ENCODE measurements at regions not wholly inside any gene's neighbourhood (a gene's known extent, or its start where the extent isn't known, plus 50 kb on each side); places are given as distances from the start of the nearest gene placed in this dataset.
"Not testable (repeated sequence)": the region's sequence is repeated elsewhere in the genome, so short reads cannot be mapped to it uniquely, and the experiment has no call there.

DNA sequence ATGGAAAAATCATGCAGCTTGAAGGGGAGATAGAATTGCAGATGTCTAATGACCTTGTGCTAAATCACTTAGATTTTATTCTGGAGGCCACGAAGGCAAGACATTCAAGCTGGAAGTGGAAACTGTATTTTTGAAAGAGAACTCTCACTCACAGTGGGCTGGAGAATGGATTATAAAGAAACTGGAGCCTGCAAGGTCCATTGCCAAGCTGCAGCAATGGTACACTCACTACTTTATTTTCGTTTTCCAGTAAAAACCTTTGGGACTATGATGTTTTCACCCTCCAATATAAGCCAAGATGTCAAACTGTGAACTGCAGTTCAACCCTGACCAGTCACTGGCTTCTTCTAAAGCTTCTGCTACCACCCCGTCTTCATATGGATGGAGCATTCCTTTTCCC is 62.0 kb downstream of the SKIDA1 start:
- H3K27me3 Mint-ChIP-seq (ENCODE audit: low read depth): no peaks in the 10 kb centered on the region
- H3K4me3 Mint-ChIP-seq: no peak overlapping the region
- H3K4me1 Mint-ChIP-seq (ENCODE audit: low read depth): no peaks in the 10 kb centered on the region
- H3K36me3 Mint-ChIP-seq (ENCODE audit: low read depth): no peaks in the 10 kb centered on the region
- H3K27ac Mint-ChIP-seq: no peak overlapping the region
- no peaks in the 10 kb centered on the region for H3K9me3 Mint-ChIP-seq

DNA sequence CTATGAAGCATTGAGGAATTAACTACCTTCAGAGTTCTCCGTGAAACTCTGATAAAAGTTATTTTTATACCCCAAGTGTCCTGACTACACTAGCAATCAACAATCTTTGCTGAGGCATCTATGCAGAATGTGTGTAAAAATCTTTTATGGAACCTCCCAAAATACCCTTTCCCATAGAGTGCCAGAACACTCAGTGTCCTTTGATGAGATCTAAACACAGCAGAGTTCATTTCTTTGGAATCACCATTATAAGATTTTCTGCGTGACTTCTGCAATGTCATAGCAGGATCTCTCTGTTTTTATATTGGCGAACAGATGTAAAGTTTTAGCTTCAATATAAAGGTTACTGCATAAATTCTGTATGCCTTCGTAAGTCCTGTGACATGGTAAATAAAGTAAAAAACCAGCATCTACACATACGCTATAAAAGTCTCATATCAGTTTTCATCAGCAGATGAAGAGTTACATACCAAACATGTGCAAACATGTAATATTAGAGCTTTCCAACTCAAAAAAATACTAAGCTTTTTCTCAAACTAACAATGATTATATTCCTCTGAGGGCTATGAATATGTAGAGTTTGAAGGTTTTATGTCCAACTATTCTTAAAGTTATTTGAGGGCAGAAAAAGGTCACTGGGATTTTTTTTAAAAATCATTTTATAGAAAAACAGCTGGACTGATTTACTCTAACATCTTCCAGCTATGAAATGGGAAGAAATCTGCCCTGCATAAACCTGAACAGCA is 67.2 kb downstream of the SKIDA1 start:
- Mint-ChIP-seq H3K4me3 (no peak overlapping the region), H3K4me1 (ENCODE audit: low read depth) (no peaks in the 10 kb centered on the region), H3K27ac (no peak overlapping the region), H3K27me3 (ENCODE audit: low read depth) (peaks cover 2% of the 10 kb centered on the region), H3K36me3 (ENCODE audit: low read depth) (no peaks in the 10 kb centered on the region), H3K9me3 (no peaks in the 10 kb centered on the region)

DNA sequence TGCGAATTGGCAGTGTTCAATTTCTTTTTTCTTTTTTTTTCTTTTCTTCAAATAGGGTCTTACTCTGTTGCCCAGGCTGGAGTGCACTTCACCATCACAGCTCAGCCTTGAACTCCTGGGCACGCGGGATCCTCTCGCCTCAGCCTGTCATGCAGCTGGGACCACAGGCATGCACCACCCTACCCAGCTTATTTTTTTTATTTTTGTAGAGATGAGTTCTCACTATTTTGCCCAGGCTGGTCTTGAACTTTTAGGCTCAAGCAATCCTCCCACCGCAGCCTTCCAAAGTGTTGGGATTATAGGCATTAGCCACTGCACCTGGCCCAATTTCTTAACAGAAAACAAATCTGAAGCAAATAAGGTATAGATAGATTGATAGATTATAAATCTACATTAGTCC is 69.3 kb downstream of the SKIDA1 start:
- Mint-ChIP-seq H3K36me3 (ENCODE audit: low read depth) (no peaks in the 10 kb centered on the region), H3K9me3 (no peaks in the 10 kb centered on the region), H3K27ac (no peak overlapping the region), H3K4me3 (no peak overlapping the region), H3K4me1 (ENCODE audit: low read depth) (no peaks in the 10 kb centered on the region), H3K27me3 (ENCODE audit: low read depth) (peaks cover 4% of the 10 kb centered on the region)

DNA sequence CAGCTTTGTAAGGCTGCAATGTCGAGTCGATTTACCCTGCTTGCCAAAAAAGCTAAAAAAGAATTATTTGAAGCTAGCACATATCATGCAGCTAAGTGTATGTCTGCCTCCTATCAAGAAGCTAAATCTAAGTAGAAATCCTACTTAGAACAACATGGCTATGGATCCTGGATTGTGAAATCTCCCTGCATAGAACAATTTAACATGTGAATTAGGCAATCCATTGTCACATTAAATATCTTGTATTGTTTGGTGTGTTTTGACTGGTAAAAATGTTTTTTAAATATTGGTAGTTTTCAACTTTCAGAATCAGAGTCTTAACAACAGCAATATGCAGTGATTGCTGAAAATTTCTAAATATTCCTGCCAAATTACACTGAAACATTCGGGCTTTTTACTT is 73.3 kb downstream of the SKIDA1 start:
- Mint-ChIP-seq H3K27ac (no peak overlapping the region), H3K27me3 (ENCODE audit: low read depth) (peaks cover 4% of the 10 kb centered on the region), H3K4me3 (no peak overlapping the region), H3K4me1 (ENCODE audit: low read depth) (no peaks in the 10 kb centered on the region), H3K9me3 (no peaks in the 10 kb centered on the region), H3K36me3 (ENCODE audit: low read depth) (no peaks in the 10 kb centered on the region)

DNA sequence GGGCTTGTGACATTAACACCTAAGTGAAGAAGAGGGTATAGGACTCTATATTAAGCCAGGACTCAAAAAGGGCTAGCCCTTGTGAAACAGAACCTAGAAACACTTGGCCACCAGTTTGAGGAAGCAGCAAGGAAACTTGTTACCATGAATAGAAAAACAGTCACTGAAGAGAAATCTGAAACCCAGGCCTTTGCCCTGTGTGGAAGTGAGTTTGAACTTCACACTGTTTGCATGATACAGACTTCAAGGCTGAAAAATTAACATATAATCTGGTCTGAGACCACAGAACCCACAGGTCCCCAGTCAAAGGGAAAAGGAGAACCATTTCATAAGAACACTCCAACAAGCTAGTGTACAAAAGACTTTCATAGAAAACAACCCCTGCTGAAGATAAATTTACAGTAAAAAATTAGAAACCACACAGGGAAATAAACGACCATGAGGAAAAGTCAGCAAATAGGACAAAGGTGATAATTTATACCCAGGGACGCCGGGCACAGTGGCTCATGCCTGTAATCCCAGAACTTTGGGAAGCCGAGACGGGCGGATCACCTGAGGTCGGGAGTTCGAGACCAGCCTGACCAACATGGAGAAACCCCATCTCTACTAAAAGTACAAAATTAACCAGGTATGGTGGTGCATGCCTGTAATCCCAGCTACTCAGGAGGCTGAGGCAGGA is 76.1 kb downstream of the SKIDA1 start:
- no peak overlapping the region for H3K27ac Mint-ChIP-seq
- no peaks in the 10 kb centered on the region for H3K36me3 Mint-ChIP-seq (ENCODE audit: low read depth)
- no peaks in the 10 kb centered on the region for H3K4me1 Mint-ChIP-seq (ENCODE audit: low read depth)
- no peaks in the 10 kb centered on the region for H3K9me3 Mint-ChIP-seq
- peaks cover 4% of the 10 kb centered on the region for H3K27me3 Mint-ChIP-seq (ENCODE audit: low read depth)
- no peak overlapping the region for H3K4me3 Mint-ChIP-seq

DNA sequence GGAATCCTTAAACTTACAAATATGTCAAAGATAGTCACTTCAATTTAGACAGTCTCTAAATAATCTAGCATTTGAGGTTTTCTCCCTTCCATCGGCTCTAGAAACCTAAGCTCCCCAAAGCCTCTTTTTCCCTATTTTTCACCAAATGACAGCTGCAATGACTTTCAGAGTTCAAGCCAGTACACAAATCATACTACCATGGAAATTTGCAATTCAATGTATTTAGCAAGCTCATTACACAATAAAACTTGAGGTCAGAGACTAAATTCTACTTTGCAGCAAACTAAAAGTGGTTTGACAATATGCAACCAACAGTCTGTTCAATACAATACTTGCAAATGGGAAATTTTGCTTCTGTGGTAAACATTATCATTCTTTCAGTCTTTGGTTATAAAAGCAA is 80.3 kb downstream of the SKIDA1 start:
- no peak overlapping the region for H3K27ac Mint-ChIP-seq
- no peaks in the 10 kb centered on the region for H3K36me3 Mint-ChIP-seq (ENCODE audit: low read depth)
- H3K27me3 Mint-ChIP-seq (ENCODE audit: low read depth): no peaks in the 10 kb centered on the region
- H3K9me3 Mint-ChIP-seq: no peaks in the 10 kb centered on the region
- H3K4me1 Mint-ChIP-seq (ENCODE audit: low read depth): no peaks in the 10 kb centered on the region
- H3K4me3 Mint-ChIP-seq: no peak overlapping the region

DNA sequence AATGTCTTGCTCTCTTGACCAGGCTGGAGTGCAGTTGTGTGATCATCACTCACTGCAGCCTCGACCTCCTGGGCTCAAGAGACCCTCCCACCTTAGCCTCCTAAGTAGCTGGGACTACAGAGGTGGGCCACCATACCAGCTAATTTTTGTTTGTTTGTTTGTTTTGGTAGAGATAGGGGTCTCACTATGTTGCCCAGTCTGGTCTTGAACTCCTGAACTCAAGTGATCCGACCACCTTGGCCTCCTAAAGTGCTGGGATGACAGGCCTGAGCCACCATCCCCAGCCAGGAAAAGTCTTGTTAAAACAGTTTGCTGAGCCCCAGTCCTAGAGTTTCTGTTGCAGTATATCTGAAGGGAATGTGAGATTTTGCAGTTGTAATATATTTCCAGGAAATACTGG is 83.9 kb downstream of the SKIDA1 start:
- H3K4me3 Mint-ChIP-seq: no peak overlapping the region
- H3K9me3 Mint-ChIP-seq: no peaks in the 10 kb centered on the region
- H3K4me1 Mint-ChIP-seq (ENCODE audit: low read depth): no peaks in the 10 kb centered on the region
- no peak overlapping the region for H3K27ac Mint-ChIP-seq
- no peaks in the 10 kb centered on the region for H3K27me3 Mint-ChIP-seq (ENCODE audit: low read depth)
- H3K36me3 Mint-ChIP-seq (ENCODE audit: low read depth): no peaks in the 10 kb centered on the region

DNA sequence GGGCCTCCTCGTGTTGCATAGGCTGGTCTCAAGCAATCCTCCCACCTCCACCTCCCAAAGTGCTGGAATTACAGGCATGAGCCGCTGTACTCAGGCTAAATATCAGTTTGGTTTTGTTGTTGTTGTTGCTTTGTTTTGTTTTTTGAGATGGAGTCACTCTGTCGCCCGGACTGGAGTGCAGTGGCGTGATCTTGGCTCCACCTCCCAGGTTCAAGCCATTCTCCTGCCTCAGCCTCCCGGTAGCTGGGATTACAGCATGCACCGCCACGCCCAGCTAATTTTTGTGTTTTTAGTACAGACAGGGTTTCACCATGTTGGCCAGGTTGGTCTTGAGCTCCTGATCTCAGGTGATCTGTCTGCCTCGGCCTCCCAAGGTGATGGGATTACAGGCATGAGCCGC is 86.6 kb downstream of the SKIDA1 start:
- not testable (repeated sequence) for H3K4me1 Mint-ChIP-seq (ENCODE audit: low read depth); H3K9me3 Mint-ChIP-seq; H3K4me3 Mint-ChIP-seq; H3K27me3 Mint-ChIP-seq (ENCODE audit: low read depth); H3K36me3 Mint-ChIP-seq (ENCODE audit: low read depth); H3K27ac Mint-ChIP-seq

DNA sequence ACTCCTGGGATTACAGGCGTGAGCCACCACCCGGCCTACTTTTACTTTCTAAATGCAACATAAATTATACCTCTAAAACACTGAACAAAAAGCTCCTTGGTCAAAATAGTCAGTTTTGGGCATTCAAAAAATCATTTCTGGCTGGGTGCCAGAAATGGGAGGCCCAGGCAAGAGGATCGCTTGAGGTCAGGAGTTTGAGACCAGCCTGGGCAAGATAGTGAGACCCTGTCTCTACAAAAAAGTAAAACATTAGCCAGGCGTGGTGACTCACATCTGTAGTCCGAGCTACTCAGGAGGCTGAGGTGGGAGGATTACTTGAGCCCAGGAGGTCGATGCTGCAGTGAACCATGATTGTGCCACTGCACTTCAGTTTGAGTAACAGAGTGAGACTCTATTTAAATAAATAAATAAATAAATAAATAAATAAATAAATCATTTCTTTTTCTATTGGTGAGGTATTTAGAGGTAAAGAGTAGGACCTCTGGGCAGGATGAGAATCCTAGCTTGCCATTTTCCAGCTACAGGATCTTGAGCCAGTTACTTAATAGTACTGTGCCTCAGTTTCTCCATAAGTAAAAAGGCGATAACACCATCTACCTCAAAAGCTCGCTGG is 87.6 kb downstream of the SKIDA1 start:
- Mint-ChIP-seq H3K36me3 (ENCODE audit: low read depth) (no peaks in the 10 kb centered on the region), H3K4me3 (no peak overlapping the region), H3K27me3 (ENCODE audit: low read depth) (peaks cover 3% of the 10 kb centered on the region), H3K9me3 (no peaks in the 10 kb centered on the region), H3K4me1 (ENCODE audit: low read depth) (no peaks in the 10 kb centered on the region), H3K27ac (no peak overlapping the region)

DNA sequence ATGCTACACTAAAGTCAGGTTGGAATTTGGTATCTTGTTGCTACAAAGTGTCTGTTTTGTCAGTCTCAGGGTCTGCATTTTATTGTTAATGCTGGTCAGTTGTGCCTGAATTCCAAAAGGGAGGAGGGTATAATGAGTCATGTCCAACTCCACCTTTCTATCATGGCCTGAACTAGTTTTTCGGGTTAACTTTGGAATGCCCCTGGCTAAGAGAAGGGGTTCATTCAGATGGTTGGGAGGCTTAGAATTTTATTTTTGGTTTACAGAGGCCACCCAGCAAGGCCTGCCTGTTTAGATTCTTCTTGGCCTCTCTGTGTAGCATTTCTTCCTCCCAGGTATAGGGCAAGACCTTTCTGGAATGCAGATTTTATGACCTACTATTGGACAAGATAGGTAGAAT is 93.2 kb downstream of the SKIDA1 start:
- Mint-ChIP-seq H3K27me3 (ENCODE audit: low read depth) (peaks cover 3% of the 10 kb centered on the region), H3K9me3 (peaks cover 13% of the 10 kb centered on the region), H3K4me3 (no peak overlapping the region), H3K27ac (no peak overlapping the region), H3K36me3 (ENCODE audit: low read depth) (no peaks in the 10 kb centered on the region), H3K4me1 (ENCODE audit: low read depth) (no peaks in the 10 kb centered on the region)

DNA sequence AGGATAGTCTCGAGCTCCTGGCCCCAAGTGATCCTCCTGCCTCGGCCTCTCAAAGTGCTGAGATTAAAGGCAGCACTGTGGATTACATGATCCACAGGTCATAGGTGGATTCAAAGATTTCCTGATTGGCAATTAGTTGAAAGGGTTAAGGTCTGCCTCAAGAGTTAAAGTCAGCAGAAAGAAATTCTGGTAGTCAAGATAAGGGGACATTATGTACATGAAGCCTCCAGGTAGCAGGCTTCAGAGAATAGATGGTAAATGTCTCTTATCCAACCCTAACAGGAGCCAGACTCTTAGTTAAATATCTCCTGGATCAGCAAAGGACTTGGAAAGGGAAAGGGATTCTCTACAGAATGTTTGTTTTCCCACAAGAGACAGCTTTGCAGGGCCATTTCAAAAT is 93.7 kb downstream of the SKIDA1 start:
- Mint-ChIP-seq H3K36me3 (ENCODE audit: low read depth) (no peaks in the 10 kb centered on the region), H3K4me1 (ENCODE audit: low read depth) (no peaks in the 10 kb centered on the region), H3K9me3 (peaks cover 16% of the 10 kb centered on the region), H3K27ac (no peak overlapping the region), H3K27me3 (ENCODE audit: low read depth) (peaks cover 3% of the 10 kb centered on the region), H3K4me3 (no peak overlapping the region)

DNA sequence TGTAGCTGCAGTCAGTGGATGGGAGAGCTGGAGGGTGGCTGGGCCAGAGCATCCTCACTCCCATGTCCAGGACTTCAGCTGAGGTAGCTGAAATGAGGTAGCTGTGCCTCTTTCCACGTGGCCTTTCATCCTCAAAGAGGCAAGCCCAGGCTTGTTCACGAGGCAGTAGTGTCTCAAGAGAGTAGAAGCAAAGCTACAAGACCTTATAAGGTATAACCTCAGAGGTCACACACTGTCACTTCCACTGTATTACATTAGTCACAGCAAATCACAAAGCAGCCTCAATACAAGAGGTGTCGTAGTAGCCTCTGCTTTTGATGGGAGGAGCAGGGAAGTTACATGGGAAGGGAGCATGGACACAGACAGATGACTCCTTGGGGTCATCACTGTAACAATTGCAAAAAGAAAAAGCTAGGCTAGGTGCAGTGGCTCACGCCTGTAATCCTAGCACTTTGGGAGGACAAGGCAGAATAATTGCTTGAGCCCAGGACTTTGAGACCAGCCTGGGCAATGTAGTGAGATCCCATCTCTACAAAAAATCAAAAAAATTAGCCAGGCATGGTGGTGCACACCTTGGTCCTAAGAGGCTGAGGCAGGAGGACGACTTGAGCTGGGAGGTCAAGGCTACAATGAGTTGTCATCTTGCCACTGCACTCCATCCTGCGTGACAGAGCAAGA is 97.5 kb downstream of the SKIDA1 start:
- Mint-ChIP-seq H3K27ac (no peak overlapping the region), H3K36me3 (ENCODE audit: low read depth) (no peaks in the 10 kb centered on the region), H3K4me1 (ENCODE audit: low read depth) (no peaks in the 10 kb centered on the region), H3K9me3 (peaks cover 16% of the 10 kb centered on the region), H3K4me3 (no peak overlapping the region), H3K27me3 (ENCODE audit: low read depth) (peaks cover under 1% of the 10 kb centered on the region)

DNA sequence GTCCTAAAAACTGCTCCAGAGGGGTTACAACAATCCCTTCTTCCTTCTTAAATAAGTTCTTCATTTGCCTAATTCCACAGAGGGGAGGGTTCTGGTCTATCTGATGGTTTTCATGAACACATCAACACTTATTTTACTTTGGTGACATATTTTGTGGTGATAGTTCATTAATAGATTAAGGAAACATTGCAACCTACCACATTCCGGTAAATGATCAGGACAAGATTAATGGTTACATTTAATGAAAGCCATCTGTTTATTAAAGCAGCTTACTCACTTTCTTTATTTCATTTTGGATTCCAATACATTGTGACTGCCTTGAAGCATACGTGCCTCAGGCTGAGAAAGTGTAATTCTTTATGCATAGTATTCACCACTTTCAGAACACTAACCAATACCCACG is 101.0 kb downstream of the SKIDA1 start:
- Mint-ChIP-seq H3K4me1 (ENCODE audit: low read depth) (no peaks in the 10 kb centered on the region), H3K27ac (no peak overlapping the region), H3K4me3 (no peak overlapping the region), H3K27me3 (ENCODE audit: low read depth) (no peaks in the 10 kb centered on the region), H3K9me3 (peaks cover 11% of the 10 kb centered on the region), H3K36me3 (ENCODE audit: low read depth) (no peaks in the 10 kb centered on the region)

DNA sequence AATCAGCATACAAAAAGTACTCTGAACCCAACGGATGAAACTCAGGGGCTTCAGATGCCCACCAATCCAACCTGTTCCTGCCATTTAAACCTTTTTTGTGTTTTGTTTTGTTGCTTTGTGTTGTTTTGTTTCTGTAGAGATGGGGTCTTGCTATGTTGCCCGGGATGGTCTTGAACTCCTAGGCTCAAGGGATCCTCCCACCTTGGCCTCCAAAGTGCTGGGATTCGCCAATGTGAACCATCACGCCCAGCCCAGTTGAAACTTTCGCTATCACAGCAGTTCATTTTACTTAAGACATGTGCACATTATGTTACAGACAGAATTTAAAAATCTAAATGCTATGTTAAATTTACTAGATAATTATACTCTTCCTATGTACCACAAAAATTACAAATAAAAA is 101.6 kb downstream of the SKIDA1 start:
- H3K36me3 Mint-ChIP-seq (ENCODE audit: low read depth): no peaks in the 10 kb centered on the region
- H3K4me1 Mint-ChIP-seq (ENCODE audit: low read depth): no peaks in the 10 kb centered on the region
- no peak overlapping the region for H3K27ac Mint-ChIP-seq

DNA sequence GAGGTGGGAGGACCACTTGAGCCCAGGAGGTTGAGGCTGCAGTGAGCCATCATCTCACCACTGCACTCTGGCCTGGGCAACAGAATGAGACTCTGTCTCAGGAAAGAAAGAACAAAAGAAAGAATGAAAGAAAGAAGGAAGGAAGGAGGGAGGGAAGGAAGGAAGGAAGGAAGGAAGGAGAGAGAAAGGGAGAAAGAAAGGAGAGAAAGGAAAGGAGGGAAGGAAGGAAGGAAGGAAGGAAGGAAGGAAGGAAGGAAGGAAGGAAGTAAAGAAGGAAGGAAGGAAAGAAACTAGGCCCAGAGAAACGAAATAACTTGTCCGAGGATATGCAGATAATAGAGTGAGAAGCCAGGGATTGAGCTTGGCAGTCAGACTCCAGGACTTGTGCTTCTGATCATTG is 102.1 kb downstream of the SKIDA1 start:
- Mint-ChIP-seq H3K27me3 (ENCODE audit: low read depth) (no peaks in the 10 kb centered on the region), H3K4me1 (ENCODE audit: low read depth) (no peaks in the 10 kb centered on the region), H3K9me3 (peaks cover 11% of the 10 kb centered on the region), H3K4me3 (no peak overlapping the region), H3K36me3 (ENCODE audit: low read depth) (no peaks in the 10 kb centered on the region), H3K27ac (no peak overlapping the region)

More for the DNA sequence above, 101.6 kb downstream of the SKIDA1 start:
- peaks cover 11% of the 10 kb centered on the region for H3K9me3 Mint-ChIP-seq
- H3K4me3 Mint-ChIP-seq: no peak overlapping the region
- no peaks in the 10 kb centered on the region for H3K27me3 Mint-ChIP-seq (ENCODE audit: low read depth)

Data from T-helper 1 cell treated with Interleukin-12 subunit alpha and Interleukin-12 subunit beta and Interleukin-4 antibody, amounts not matched to agents 30 μg/mL and 1 μg/mL, for 36 hours (primary cell).